GM12878 (cell line): ENCODE measurements at regions not wholly inside any gene's neighbourhood (a gene's known extent, or its start where the extent isn't known, plus 50 kb on each side); places are given as distances from the start of the nearest gene placed in this dataset.

Experiments
- ATAC-seq: fragments of 200-7000 bp; cut with Tn5 transposase; 3 replicates; pipeline ENCODE4 v1.9.1; 2020; ENCODE audit warnings: mild to moderate bottlenecking, moderate library complexity
- BruUV-seq: library from RNA; stranded (reverse); fragments of 400-500 nt; replicated peaks from 2 replicates; lab custom pipeline; 2021; lab: Mats Ljungman, UMichigan
- CTCF ChIA-PET: fragments of 300-600 bp; sonication (Branson Sonifier 250); formaldehyde crosslinking; extraction: SDS; loops from one replicate; lab custom pipeline; 2021; ENCODE audit warnings: inconsistent platforms; lab: Yijun Ruan, JAX
- POLR2A ChIA-PET: fragments of 350-600 bp; formaldehyde crosslinking; extraction: SDS; loops from one replicate; lab custom pipeline; 2021; ENCODE audit warnings: inconsistent platforms; lab: Charles Lee
- RAD21 ChIA-PET: fragments of 300-600 bp; sonication (Branson Sonifier 250); formaldehyde crosslinking; loops from one replicate; lab custom pipeline; 2023; ENCODE audit warnings: antibody characterized with exemption; ENCODE audit not compliant: unreplicated experiment; lab: Charles Lee
- SMC1A ChIA-PET: fragments of 300-600 bp; sonication (Branson Sonifier 250); formaldehyde crosslinking; loops from one replicate; lab custom pipeline; 2023; ENCODE audit not compliant: unreplicated experiment, uncharacterized antibody; lab: Charles Lee
- DNase-seq: peaks from one replicate; pipeline ENCODE4 v3.0.0-alpha.2; 2011; ENCODE audit warnings: low read depth, low spot score
- FAIRE-seq: peaks from 3 replicates; lab custom pipeline; 2011; peaks lifted over from hg19 to GRCh38; lab: Jason Lieb, UNC
- H2AFZ ChIP-seq: 2 replicates; pipeline ENCODE4 v1.6.0; 2011; ENCODE audit warnings: low read depth, low read length, control low read depth; ENCODE audit not compliant: control insufficient read depth
- H3K27ac ChIP-seq: 2 replicates; pipeline ENCODE4 v1.5.1; 2011; ENCODE audit warnings: control low read depth; ENCODE audit not compliant: control insufficient read depth, insufficient read depth
- H3K27me3 ChIP-seq, 2 experiments: replicated peaks in 1 of 2; 2 replicates each; pipeline versions ENCODE4 v1.6.0 to v1.6.1; 2011; ENCODE audit warnings: low read length in 1 of 2; ENCODE audit not compliant: control insufficient read depth in 2 of 2, insufficient read depth in 2 of 2
- H3K36me3 ChIP-seq, 2 experiments: 2 replicates each; pipeline ENCODE4 v1.5.1; 2011; ENCODE audit warnings: low read length in 1 of 2; ENCODE audit not compliant: control insufficient read depth in 2 of 2, insufficient read depth in 2 of 2
- H3K4me1 ChIP-seq: 2 replicates; pipeline ENCODE4 v1.6.1; 2011; ENCODE audit warnings: mild to moderate bottlenecking, low read length, moderate library complexity, mixed read lengths; ENCODE audit not compliant: control insufficient read depth, insufficient read depth
- H3K4me2 ChIP-seq: 2 replicates; pipeline ENCODE4 v1.6.0; 2011; ENCODE audit warnings: control low read depth; ENCODE audit not compliant: control insufficient read depth, insufficient read depth
- H3K4me3 ChIP-seq: fragments of 200-600 bp; sonication (generic); 2 replicates; pipeline ENCODE4 v1.5.1; 2016
- H3K79me2 ChIP-seq: 2 replicates; pipeline ENCODE4 v1.6.0; 2011; ENCODE audit warnings: low read length; ENCODE audit not compliant: control insufficient read depth, insufficient read depth
- H3K9ac ChIP-seq: 2 replicates; pipeline ENCODE4 v1.8.0; 2011; ENCODE audit warnings: low read length, control low read depth, mixed read lengths; ENCODE audit not compliant: control insufficient read depth, insufficient read depth
- H3K9me3 ChIP-seq: replicated peaks from 3 replicates; pipeline ENCODE4 v1.5.1; 2011; ENCODE audit warnings: mild to moderate bottlenecking, low read length; ENCODE audit not compliant: control insufficient read depth, insufficient read depth
- H4K20me1 ChIP-seq: 2 replicates; pipeline ENCODE4 v1.6.0; 2011; ENCODE audit not compliant: control insufficient read depth, insufficient read depth
- BCL11A ChIP-seq: IDR thresholded peaks from 2 replicates; pipeline ENCODE4 v1.6.1; 2011; ENCODE audit warnings: low read depth, low read length
- RAD51 ChIP-seq: fragments of 450-650 bp; IDR thresholded peaks from 2 replicates; pipeline ENCODE4 v1.6.1; 2016; ENCODE audit warnings: moderate library complexity, mild to moderate bottlenecking, inconsistent platforms
- RUNX3 ChIP-seq: IDR thresholded peaks from 2 replicates; pipeline ENCODE4 v1.6.1; 2012; ENCODE audit warnings: low read length, inconsistent platforms
- ZNF274 ChIP-seq: IDR thresholded peaks from one replicate; pipeline ENCODE4 v1.8.0; 2011; ENCODE audit not compliant: insufficient read length, insufficient read depth
- whole genome bisulfite sequencing: methylation state at CpG from one replicate; pipeline ENCODE4 v1.1.6; 2016; ENCODE audit warnings: low lambda C conversion rate; ENCODE audit not compliant: insufficient replicate concordance, insufficient coverage; ENCODE audit errors: missing lambda C conversion rate; 5-methylcytosine and 5-hydroxymethylcytosine counted together
- in situ Hi-C: fragments of 300-500 bp; cut with MboI; formaldehyde crosslinking; loops from 9 replicates; pipeline ENCODE4 v1.14.3; 2018; ENCODE audit warnings: mixed read lengths
- intact Hi-C: fragments of 100-400 bp; cut with micrococcal nuclease; formaldehyde crosslinking; loops from one replicate; pipeline ENCODE4 v1.14.2; 2022; ENCODE audit not compliant: unreplicated experiment
- TF ChIP-seq, protein P1 (sequence below): IDR thresholded peaks from 2 replicates; pipeline ENCODE4 v1.6.1; 2012; ENCODE audit warnings: low read depth, low read length, improper control_type of control experiment
- TF ChIP-seq, protein P2 (sequence below): fragments of 450-650 bp; IDR thresholded peaks from 2 replicates; pipeline ENCODE4 v1.6.1; 2017; ENCODE audit warnings: antibody characterized with exemption, mild to moderate bottlenecking, moderate library complexity

DNA sequence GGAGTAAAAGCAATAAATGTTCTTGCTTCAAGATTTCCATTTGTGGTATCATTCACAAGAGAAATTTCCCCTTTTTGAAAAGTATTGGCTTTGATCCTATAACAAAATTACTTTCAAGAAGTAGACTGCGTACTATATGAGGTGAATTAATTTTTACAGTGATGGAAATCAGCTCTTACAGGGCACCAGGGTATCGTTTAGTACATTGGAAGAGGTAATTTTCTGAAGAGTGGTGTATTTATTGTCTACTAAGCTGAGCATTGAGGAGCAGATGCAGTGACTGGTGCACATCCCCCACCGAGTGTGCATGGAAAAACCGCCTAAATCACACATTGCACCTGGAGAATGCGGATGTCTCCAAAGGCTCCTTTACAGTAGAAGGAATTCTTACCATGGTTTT lies 209.5 kb downstream of the SAMD5 start:
- TF ChIP-seq, protein P1, sequence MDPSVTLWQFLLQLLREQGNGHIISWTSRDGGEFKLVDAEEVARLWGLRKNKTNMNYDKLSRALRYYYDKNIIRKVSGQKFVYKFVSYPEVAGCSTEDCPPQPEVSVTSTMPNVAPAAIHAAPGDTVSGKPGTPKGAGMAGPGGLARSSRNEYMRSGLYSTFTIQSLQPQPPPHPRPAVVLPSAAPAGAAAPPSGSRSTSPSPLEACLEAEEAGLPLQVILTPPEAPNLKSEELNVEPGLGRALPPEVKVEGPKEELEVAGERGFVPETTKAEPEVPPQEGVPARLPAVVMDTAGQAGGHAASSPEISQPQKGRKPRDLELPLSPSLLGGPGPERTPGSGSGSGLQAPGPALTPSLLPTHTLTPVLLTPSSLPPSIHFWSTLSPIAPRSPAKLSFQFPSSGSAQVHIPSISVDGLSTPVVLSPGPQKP: no peak
- TF ChIP-seq RAD51 (no peak), ZNF274 (no peak), RUNX3 (no peak), BCL11A (no peak)
- TF ChIP-seq, protein P2, sequence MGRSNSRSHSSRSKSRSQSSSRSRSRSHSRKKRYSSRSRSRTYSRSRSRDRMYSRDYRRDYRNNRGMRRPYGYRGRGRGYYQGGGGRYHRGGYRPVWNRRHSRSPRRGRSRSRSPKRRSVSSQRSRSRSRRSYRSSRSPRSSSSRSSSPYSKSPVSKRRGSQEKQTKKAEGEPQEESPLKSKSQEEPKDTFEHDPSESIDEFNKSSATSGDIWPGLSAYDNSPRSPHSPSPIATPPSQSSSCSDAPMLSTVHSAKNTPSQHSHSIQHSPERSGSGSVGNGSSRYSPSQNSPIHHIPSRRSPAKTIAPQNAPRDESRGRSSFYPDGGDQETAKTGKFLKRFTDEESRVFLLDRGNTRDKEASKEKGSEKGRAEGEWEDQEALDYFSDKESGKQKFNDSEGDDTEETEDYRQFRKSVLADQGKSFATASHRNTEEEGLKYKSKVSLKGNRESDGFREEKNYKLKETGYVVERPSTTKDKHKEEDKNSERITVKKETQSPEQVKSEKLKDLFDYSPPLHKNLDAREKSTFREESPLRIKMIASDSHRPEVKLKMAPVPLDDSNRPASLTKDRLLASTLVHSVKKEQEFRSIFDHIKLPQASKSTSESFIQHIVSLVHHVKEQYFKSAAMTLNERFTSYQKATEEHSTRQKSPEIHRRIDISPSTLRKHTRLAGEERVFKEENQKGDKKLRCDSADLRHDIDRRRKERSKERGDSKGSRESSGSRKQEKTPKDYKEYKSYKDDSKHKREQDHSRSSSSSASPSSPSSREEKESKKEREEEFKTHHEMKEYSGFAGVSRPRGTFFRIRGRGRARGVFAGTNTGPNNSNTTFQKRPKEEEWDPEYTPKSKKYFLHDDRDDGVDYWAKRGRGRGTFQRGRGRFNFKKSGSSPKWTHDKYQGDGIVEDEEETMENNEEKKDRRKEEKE: no peak
- no peak for ATAC-seq
- in situ Hi-C loops (no loop called here), intact Hi-C loops (no loop called here)
- no peak overlapping the region for H3K9ac ChIP-seq
- no TSS peak for BruUV-seq
- WGBS: 5% methylated on average over 5 of the region's 5 CpGs
- no peak overlapping the region for H3K4me2 ChIP-seq
- ChIA-PET RAD21 (no interaction called here), POLR2A (no interaction called here), CTCF (no interaction called here), SMC1A (no interaction called here)
- H4K20me1 ChIP-seq: no peaks in the 10 kb centered on the region
- H3K27me3 ChIP-seq: no peaks in the 10 kb centered on the region
- no peak overlapping the region for H3K4me3 ChIP-seq
- no peaks in the 10 kb centered on the region for H3K9me3 ChIP-seq
- H3K27ac ChIP-seq: no peak overlapping the region
- H3K79me2 ChIP-seq: no peaks in the 10 kb centered on the region
- no peak for FAIRE-seq
- H3K36me3 ChIP-seq: no peaks in the 10 kb centered on the region
- H2AFZ ChIP-seq: no peak overlapping the region
- no peak for DNase-seq
- H3K4me1 ChIP-seq: no peaks in the 10 kb centered on the region
